Stimulated activated CD4-positive, alpha-beta T cell treated with anti-CD3 and anti-CD28 coated beads, Interleukin-15, amount 100 ng/mL, for 1 hour (primary cell): ENCODE measurements at regions not wholly inside any gene's neighbourhood (a gene's known extent, or its start where the extent isn't known, plus 50 kb on each side); places are given as distances from the start of the nearest gene placed in this dataset.
"Not testable (repeated sequence)": the region's sequence is repeated elsewhere in the genome, so short reads cannot be mapped to it uniquely, and the experiment has no call there.

Experiments used
- DNase-seq, 2 donors: peaks; one replicate each; pipeline ENCODE4 v3.0.0-alpha.2; 2020; ENCODE audit warnings: low read depth in 1 of 2, low spot score in 1 of 2

GRCh38 chr6:9044426-9044825 is 609.1 kb upstream of the SLC35B3 start:
- no peak for DNase-seq

- DNase-seq, result no peak
Observed at GRCh38 chr6:9040718-9041117, 605.4 kb upstream of the SLC35B3 start.

GRCh38 chr6:9039258-9039657 is 603.9 kb upstream of the SLC35B3 start:
- DNase-seq, result no peak

GRCh38 chr6:9028086-9028485 is 592.7 kb upstream of the SLC35B3 start:
- DNase-seq, result no peak

- no peak for DNase-seq
Observed at GRCh38 chr6:9025796-9026394, 590.5 kb upstream of the SLC35B3 start.

- DNase-seq, result no peak
Observed at GRCh38 chr6:9025228-9025627, 589.9 kb upstream of the SLC35B3 start.

GRCh38 chr6:9024246-9024645 is 588.9 kb upstream of the SLC35B3 start:
- DNase-seq, result not testable (repeated sequence)

GRCh38 chr6:9020001-9020400 is 584.7 kb upstream of the SLC35B3 start:
- no peak for DNase-seq

- no peak for DNase-seq
Observed at GRCh38 chr6:9009931-9010330, 574.6 kb upstream of the SLC35B3 start.

- no peak for DNase-seq
Observed at GRCh38 chr6:9007027-9007426, 571.7 kb upstream of the SLC35B3 start.

- no peak for DNase-seq
Observed at GRCh38 chr6:9002833-9003232, 567.5 kb upstream of the SLC35B3 start.

GRCh38 chr6:8995156-8995555 is 559.8 kb upstream of the SLC35B3 start:
- no peak for DNase-seq

GRCh38 chr6:8993111-8993510 is 557.8 kb upstream of the SLC35B3 start:
- no peak for DNase-seq

GRCh38 chr6:8991844-8992243 is 556.5 kb upstream of the SLC35B3 start:
- no peak for DNase-seq

- no peak for DNase-seq
Observed at GRCh38 chr6:8990075-8990474, 554.7 kb upstream of the SLC35B3 start.

GRCh38 chr6:8983202-8983688 is 547.9 kb upstream of the SLC35B3 start:
- peak in 1 of 2 donors; percentile 24 for DNase-seq

GRCh38 chr6:8982668-8983067 is 547.3 kb upstream of the SLC35B3 start:
- no peak for DNase-seq

GRCh38 chr6:8973395-8973794 is 538.0 kb upstream of the SLC35B3 start:
- DNase-seq, result no peak

- DNase-seq, result no peak
Observed at GRCh38 chr6:8969747-8970146, 534.4 kb upstream of the SLC35B3 start.

GRCh38 chr6:8958894-8959511 is 523.7 kb upstream of the SLC35B3 start:
- no peak for DNase-seq

GRCh38 chr6:8953310-8953709 is 518.0 kb upstream of the SLC35B3 start:
- no peak for DNase-seq

GRCh38 chr6:8948733-8949132 is 513.4 kb upstream of the SLC35B3 start:
- no peak for DNase-seq

- no peak for DNase-seq
Observed at GRCh38 chr6:8947900-8948299, 512.6 kb upstream of the SLC35B3 start.
